SH-SY5Y (cell line): ENCODE measurements at regions not wholly inside any gene's neighbourhood (a gene's known extent, or its start where the extent isn't known, plus 50 kb on each side); places are given as distances from the start of the nearest gene placed in this dataset.

Source experiments
- GATA2 ChIP-seq: IDR thresholded peaks from 2 replicates; pipeline ENCODE4 v1.6.1; 2011; ENCODE audit warnings: mild to moderate bottlenecking, low read depth, low read length
- GATA3 ChIP-seq: IDR thresholded peaks from 2 replicates; pipeline ENCODE4 v1.6.1; 2011; ENCODE audit warnings: low read depth, mild to moderate bottlenecking, low read length, moderate library complexity

- no peak for TF ChIP-seq GATA3
- no peak for TF ChIP-seq GATA2
These were observed 936.7 kb upstream of the CITED2 start for GRCh38 chr6:140311146-140311545.
